ENCODE measurements at regions not wholly inside any gene's neighbourhood (a gene's known extent, or its start where the extent isn't known, plus 50 kb on each side); places are given as distances from the start of the nearest gene placed in this dataset.

DNA sequence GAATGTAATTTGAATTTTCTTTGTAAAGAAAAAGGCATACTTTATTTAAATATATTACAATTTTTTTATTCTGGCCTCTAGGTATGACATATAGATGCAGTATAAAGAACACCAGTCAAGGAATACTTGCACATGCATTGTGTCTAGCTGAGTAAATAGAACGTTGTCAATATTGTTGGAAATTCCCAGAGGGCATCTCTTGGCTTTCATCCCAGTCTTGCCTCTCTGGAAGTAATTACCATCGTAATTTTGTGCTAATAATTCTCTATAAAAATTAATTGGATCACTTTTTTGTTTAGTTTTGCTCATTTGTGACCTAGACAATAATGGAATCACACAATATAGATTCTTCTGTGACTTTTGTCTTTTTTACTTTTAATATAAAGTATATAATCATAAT lies 1052.3 kb upstream of the CELF2 start:
- Histone ChIP-seq H3K4me3 (ENCODE audit: low read length in 3 of 3) (no peak overlapping the region), H3K27me3 (ENCODE audit: control insufficient read depth, insufficient read depth, low read length) (no peaks in the 10 kb centered on the region), H3K36me3 (ENCODE audit: control insufficient read depth in 2 of 3, insufficient read depth in 3 of 3, low read length in 3 of 3) (no peaks in the 10 kb centered on the region), H3K4me1 (ENCODE audit: control insufficient read depth in 2 of 3, insufficient read depth in 2 of 3, low read depth in 1 of 3, low read length in 3 of 3) (no peaks in the 10 kb centered on the region), H3K9me3 (ENCODE audit: control insufficient read depth in 2 of 3, insufficient read depth in 1 of 3, low read length in 3 of 3) (no peaks in the 10 kb centered on the region), H3K9ac (ENCODE audit: low read length in 3 of 3) (no peak overlapping the region), H3K27ac (ENCODE audit: low read depth in 2 of 2, low read length in 2 of 2) (no peak overlapping the region)
- intact Hi-C loops (cut with DNase I): no loop called here
- DNase-seq: no peak
- no peak for FAIRE-seq
- no peak for TF ChIP-seq CTCF (IDR thresholded peaks at IDR 0.05; ENCODE audit: borderline replicate concordance, extremely low read depth, insufficient read depth)

GRCh38 chr10:9986786-9987185 lies 1030.9 kb upstream of the CELF2 start:
- H3K9ac ChIP-seq (ENCODE audit: low read length in 3 of 3): no peak overlapping the region
- TF ChIP-seq CTCF (IDR thresholded peaks at IDR 0.05; ENCODE audit: borderline replicate concordance, extremely low read depth, insufficient read depth): no peak
- no peak for FAIRE-seq
- H3K27ac ChIP-seq (ENCODE audit: low read depth in 2 of 2, low read length in 2 of 2): no peak overlapping the region
- H3K27me3 ChIP-seq (ENCODE audit: control insufficient read depth, insufficient read depth, low read length): no peaks in the 10 kb centered on the region
- H3K36me3 ChIP-seq (ENCODE audit: control insufficient read depth in 2 of 3, insufficient read depth in 3 of 3, low read length in 3 of 3): no peaks in the 10 kb centered on the region
- H3K4me3 ChIP-seq (ENCODE audit: low read length in 3 of 3): no peak overlapping the region
- intact Hi-C loops (cut with DNase I): no loop called here
- no peak for DNase-seq
- peaks cover 0 to 4% (median 0%) of the 10 kb centered on the region in 3 donors for H3K9me3 ChIP-seq (ENCODE audit: control insufficient read depth in 2 of 3, insufficient read depth in 1 of 3, low read length in 3 of 3)
- H3K4me1 ChIP-seq (ENCODE audit: control insufficient read depth in 2 of 3, insufficient read depth in 2 of 3, low read depth in 1 of 3, low read length in 3 of 3): no peaks in the 10 kb centered on the region

- no peak for FAIRE-seq
- no peak overlapping the region for H3K4me3 ChIP-seq (ENCODE audit: low read length in 3 of 3)
These were observed 1030.5 kb upstream of the CELF2 start for GRCh38 chr10:9987197-9987596.

More at GRCh38 chr10:9987197-9987596, 1030.5 kb upstream of the CELF2 start:
- intact Hi-C loops (cut with DNase I): no loop called here
- Histone ChIP-seq H3K36me3 (ENCODE audit: control insufficient read depth in 2 of 3, insufficient read depth in 3 of 3, low read length in 3 of 3) (no peaks in the 10 kb centered on the region), H3K27ac (ENCODE audit: low read depth in 2 of 2, low read length in 2 of 2) (no peak overlapping the region), H3K9me3 (ENCODE audit: control insufficient read depth in 2 of 3, insufficient read depth in 1 of 3, low read length in 3 of 3) (peaks cover 0 to 4% (median 0%) of the 10 kb centered on the region in 3 donors), H3K9ac (ENCODE audit: low read length in 3 of 3) (no peak overlapping the region), H3K4me1 (ENCODE audit: control insufficient read depth in 2 of 3, insufficient read depth in 2 of 3, low read depth in 1 of 3, low read length in 3 of 3) (no peaks in the 10 kb centered on the region), H3K27me3 (ENCODE audit: control insufficient read depth, insufficient read depth, low read length) (no peaks in the 10 kb centered on the region)
- no peak for TF ChIP-seq CTCF (IDR thresholded peaks at IDR 0.05; ENCODE audit: borderline replicate concordance, extremely low read depth, insufficient read depth)
- DNase-seq: no peak

All from kidney (tissue), 13 donors.